HS-5 (cell line): ENCODE measurements at regions not wholly inside any gene's neighbourhood (a gene's known extent, or its start where the extent isn't known, plus 50 kb on each side); places are given as distances from the start of the nearest gene placed in this dataset.

Source experiments
- DNase-seq: peaks from one replicate; pipeline ENCODE4 v3.0.0-alpha.2; 2012; ENCODE audit warnings: low read depth

GRCh38 chr22:44423556-44424358, 74.3 kb downstream of the RTL6 start:
- no peak for DNase-seq

- DNase-seq: no peak
These were observed 75.2 kb downstream of the RTL6 start for GRCh38 chr22:44422746-44423380.

GRCh38 chr22:44419429-44419828, 78.6 kb downstream of the RTL6 start:
- DNase-seq: no peak

GRCh38 chr22:44413211-44413610, 84.8 kb downstream of the RTL6 start:
- no peak for DNase-seq

GRCh38 chr22:44412136-44412731, 85.8 kb downstream of the RTL6 start:
- DNase-seq: no peak

- no peak for DNase-seq
These were observed 86.6 kb downstream of the RTL6 start for GRCh38 chr22:44411226-44412135.

- DNase-seq: no peak
These were observed 87.5 kb downstream of the RTL6 start for GRCh38 chr22:44410451-44410991.

GRCh38 chr22:44409974-44410316, 88.1 kb downstream of the RTL6 start:
- no peak for DNase-seq

- DNase-seq: no peak
These were observed 88.6 kb downstream of the RTL6 start for GRCh38 chr22:44409211-44409973.

- DNase-seq: no peak
These were observed 89.2 kb downstream of the RTL6 start for GRCh38 chr22:44408829-44409192.

- no peak for DNase-seq
These were observed 89.8 kb downstream of the RTL6 start for GRCh38 chr22:44407987-44408828.

- no peak for DNase-seq
These were observed 90.7 kb downstream of the RTL6 start for GRCh38 chr22:44407171-44407986.

- DNase-seq: no peak
These were observed 91.5 kb downstream of the RTL6 start for GRCh38 chr22:44406341-44407170.

GRCh38 chr22:44405661-44406060, 92.4 kb downstream of the RTL6 start:
- no peak for DNase-seq

- DNase-seq: no peak
These were observed 91.7 kb upstream of the SHISAL1 start for GRCh38 chr22:44404341-44405020.

- no peak for DNase-seq
These were observed 91.0 kb upstream of the SHISAL1 start for GRCh38 chr22:44403602-44404329.

- DNase-seq: no peak
These were observed 90.4 kb upstream of the SHISAL1 start for GRCh38 chr22:44403166-44403565.
